HTR-8/SVneo (cell line): ENCODE measurements at regions not wholly inside any gene's neighbourhood (a gene's known extent, or its start where the extent isn't known, plus 50 kb on each side); places are given as distances from the start of the nearest gene placed in this dataset.
"Not testable (repeated sequence)": the region's sequence is repeated elsewhere in the genome, so short reads cannot be mapped to it uniquely, and the experiment has no call there.

Experiments used
- DNase-seq: peaks from one replicate; pipeline ENCODE4 v3.0.0; 2011; ENCODE audit warnings: low spot score, mixed read lengths; ENCODE audit not compliant: insufficient read length
- FAIRE-seq: peaks from 2 replicates; lab custom pipeline; 2011; peaks lifted over from hg19 to GRCh38; lab: Jason Lieb, UNC

DNA sequence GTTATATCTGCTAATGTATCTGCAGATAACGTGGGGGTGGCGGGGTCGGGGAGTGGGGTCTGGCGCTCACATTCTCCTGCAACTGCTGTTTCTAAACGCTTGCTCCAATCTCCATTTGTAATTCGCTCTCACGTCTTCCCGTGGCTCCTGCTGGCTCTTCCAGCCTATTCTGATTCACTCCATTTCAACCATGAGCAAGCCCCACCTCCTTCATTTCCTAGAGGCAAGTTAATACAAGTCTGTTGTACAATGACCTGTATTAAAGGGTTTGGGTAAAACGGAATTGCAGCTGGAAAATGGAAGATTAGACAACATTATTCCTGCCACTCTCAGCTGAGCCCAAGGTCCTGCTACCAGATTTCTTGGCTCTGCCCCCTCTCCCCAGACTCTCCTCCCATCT lies 132.3 kb downstream of the CSNK2A3 start:
- no peak for FAIRE-seq

DNA sequence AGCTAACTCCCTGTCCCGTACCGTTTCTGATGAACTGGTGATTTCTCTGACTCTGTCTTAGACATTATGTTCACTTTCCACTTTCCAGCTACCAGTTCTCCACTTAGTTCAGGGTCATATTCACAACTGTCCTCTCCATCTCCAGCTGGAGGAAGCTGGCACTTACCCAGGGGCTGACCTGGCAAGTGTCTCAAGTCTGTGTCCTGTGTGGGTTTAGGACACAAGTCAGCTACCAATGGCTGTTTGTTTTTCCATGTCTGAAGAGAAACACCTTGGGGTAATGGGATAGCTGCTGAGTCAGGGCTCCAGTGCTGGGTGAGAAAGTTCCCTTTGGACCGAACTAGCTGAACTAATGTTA lies 134.4 kb downstream of the CSNK2A3 start:
- FAIRE-seq = peak; percentile 9

More for the DNA sequence above, 132.3 kb downstream of the CSNK2A3 start:
- no peak for DNase-seq

DNA sequence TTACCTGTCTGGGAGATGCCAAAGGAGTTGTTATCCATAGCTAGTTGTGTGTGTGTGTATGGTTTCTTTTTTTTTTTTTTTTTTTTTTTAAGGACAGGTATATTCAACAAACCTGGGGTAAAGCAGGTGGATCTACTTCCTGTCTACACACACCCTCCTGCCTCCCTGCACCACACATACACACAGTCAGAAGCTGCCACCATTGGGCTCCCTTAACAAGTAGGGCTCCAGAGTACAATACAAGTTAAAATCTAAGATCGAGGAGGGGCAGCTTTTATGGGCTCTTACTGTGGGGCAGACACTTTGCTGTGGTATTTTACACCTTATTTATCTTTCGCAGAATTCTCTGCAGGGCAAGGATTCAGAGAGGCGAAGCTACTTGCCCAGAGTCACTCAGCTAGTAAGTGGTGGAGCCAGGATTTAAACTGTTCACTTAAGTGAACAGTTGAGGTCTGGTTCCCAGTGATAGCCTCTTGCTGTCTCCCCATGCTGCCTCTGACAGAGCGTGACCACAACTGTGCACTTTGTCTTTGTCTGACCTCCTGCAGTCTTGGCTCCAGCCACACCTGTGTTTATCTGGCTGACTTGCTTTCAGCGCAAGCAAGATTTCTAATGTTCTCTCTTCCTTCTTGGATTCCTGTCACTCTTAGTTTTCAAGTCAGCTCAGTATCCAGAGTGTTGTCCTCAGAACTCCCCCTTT lies 135.0 kb downstream of the CSNK2A3 start:
- DNase-seq (no peak), FAIRE-seq (no peak)

More for the DNA sequence above, 134.4 kb downstream of the CSNK2A3 start:
- no peak for DNase-seq

DNA sequence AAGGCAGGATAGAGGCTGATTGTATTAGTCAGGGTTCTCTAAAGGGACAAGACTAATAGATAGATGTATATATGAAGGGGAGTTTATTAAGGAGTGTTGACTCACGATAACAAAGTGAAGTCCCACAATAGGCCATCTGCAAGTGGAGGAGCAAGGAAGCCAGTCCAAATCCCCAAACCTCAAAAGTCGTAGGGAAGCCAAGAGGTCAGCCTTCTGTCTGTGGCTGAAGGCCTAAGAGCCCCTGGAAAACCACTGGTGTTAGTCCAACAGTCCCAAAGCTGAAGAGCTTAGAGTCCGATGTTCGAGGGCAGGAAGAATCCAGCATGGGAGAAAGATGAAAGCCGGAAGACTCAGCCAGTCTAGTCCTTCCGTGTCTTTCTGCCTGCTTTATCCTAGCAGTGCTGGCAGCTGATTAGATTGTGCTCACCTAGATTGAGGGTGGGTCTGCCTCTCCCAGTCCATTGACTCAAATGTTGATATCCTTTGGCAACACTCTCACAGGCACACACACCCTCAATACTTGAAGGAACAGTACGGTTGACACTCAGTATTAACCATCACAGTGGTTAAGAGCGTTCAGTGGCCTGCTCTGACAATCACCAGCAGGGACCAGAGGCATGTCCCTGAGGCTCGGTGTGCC lies 135.6 kb downstream of the CSNK2A3 start:
- FAIRE-seq = no peak

DNA sequence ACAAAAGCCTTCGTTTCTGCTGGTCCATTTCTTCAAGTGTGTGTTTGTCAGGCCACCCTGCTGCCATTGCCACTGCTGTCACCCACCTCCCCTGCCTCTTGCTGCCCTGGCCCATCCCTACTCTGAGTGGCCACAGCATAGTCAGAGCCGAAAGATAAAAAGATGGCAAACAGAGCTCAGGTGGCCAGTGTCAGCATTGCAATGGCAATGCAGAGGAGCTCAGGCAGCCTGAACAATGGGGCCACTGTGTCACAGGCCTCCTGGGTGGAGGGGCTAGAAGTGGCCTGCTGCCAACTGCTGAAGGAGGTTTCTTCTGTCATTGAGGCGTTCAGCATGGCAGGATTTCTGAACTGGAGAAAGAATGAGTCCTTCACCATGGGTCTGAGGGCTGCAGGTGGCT lies 137.1 kb downstream of the CSNK2A3 start:
- DNase-seq (no peak), FAIRE-seq (no peak)

More for the DNA sequence above, 135.6 kb downstream of the CSNK2A3 start:
- no peak for DNase-seq

DNA sequence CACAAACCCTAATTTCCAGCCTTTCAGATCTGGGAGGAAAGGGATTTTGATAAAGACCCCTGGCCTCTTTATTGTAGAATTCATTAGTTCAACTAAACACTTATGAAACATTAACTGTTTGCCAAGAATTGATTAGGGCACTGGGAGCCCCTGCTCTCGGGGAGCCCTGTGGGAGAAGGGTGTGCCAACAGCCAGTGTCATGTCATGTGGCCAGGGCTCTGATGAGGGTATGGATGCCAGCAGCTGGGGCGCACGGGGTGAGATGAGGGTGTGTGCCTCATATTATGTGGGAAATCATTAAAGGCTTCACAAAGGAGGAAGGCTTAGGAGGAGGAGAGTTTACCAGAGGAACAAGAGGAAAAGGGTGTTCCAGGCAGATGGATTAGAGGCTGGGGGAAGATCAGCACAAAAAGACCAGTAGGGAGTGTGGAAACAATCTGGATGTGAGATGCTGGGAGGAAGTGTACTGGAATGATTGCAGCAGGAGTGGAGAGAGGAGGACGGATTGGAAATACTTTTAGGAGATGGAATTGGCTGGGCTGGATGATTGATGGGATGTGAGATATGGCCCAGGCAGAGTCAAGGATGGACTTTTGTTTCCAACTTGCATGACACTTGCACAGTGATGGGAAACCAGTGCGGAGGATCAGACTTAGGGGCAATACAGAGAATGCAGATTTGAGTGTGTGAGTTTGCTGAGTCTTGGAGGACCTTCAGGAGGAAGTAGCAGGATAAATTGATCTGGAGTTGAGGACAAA lies 137.8 kb downstream of the CSNK2A3 start:
- DNase-seq = no peak
- FAIRE-seq = no peak

DNA sequence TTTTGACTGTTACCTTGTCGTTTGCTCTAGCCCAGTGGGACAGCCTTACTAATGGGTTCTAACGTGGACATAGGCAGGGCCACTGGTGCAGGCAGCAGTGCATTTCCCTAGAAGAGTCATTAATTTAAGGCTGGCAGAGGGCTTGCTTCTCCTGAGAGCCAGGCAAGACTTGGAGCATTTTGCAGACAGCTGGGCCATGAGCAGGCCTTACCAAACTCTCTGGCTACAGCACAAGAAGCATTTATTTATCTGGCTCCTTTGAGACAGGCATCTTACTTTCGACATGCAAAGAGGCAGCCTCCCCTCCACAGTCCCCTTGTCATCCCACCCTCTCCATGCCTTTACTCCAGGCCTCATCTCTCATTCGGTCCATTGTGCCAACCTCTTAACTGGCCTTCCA lies 139.9 kb downstream of the CSNK2A3 start:
- DNase-seq = no peak

DNA sequence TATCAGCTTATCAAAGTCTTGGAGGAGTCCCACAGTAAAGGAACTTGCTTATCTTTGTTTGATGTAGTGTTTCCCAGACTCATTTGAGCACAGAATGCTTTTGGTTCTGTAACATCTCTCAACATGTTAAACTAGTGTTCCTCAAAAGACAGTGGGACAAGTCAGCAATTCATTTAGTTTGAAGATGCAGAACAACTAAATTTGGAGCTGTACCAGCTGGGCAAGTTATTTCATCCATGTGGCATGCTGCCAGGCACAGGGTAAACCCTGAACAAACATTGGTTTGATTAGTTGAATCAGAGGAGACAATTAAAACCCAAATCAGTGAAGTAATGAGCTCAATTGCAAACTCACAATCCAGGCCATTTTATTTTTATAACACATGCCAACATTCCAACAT lies 141.2 kb downstream of the CSNK2A3 start:
- FAIRE-seq (no peak), DNase-seq (no peak)

More for the DNA sequence above, 139.9 kb downstream of the CSNK2A3 start:
- FAIRE-seq = no peak

DNA sequence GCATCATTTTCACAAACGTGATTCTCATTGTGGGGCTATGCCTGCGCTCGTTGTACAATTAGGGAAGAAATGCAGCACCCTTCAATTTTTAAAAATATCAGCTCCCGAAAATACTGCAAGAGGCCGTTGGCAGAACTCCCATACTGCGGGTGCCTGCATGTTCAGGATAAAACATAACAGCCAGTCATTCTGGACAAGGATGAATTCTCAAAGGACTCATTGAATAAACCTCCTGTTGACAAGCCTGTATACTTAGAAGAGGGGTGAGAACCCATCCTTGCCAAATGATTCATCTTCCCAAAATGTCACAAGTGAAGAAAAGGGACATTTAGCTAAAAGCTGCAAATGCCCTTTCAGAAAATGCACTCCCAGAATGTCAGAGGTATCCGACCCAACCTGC lies 141.9 kb downstream of the CSNK2A3 start:
- FAIRE-seq (no peak), DNase-seq (no peak)

DNA sequence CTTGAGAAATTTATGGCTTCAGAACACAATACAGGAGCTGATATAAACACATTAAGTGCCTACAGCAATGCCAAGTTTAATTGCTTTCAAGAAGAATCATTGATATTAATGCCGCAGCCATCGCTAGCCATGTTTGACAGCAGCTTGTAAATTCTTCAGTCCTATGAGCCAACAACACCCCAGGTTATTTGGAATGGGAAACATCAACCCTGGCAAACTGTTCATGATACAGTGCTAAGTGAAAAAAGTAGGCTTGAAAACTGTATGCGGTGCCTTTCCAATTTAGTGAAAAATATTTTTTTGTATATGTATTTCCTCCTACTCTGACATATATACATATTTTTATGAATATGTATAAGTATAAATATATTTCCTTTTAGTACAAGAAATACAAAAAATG lies 142.6 kb downstream of the CSNK2A3 start:
- FAIRE-seq = no peak
- DNase-seq = no peak

DNA sequence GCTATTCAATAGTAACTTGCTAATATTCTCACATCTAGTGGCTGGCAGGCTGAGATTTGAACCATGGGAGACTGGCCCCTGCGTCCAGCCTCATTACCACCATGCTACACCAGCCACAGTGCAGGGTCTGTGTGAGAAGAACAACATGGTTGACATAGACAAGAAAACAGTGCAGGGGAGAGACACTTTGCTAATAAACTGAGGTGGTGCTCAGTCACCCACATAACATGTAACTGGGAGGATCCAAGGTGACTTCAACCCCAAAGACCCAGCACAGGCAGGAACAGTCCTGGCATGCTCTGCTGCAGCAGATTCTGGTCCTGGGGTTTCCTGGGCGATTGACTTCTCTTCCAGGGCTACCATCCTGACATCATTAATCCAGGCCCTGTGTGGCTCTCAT lies 143.1 kb downstream of the CSNK2A3 start:
- FAIRE-seq = no peak
- no peak for DNase-seq

DNA sequence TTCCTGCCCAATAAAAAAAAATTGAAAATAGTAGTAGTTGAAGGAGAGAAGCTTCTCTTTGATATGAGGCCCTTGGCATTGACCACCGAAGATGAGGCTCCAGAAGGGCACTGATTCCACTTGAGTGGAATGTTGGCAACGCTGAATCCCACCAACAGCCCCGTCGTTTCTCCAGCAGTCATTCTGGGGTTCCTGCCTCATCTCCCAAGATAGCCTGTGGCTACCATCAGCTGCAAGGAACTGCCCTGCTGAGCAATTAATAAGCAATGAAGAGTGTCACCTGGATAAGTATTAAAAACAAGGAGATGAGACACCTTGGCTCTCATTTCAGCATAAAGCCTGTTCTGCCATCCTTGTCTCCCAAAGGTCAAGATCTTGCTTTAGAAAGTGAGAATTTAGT lies 144.1 kb downstream of the CSNK2A3 start:
- DNase-seq = no peak
- FAIRE-seq = no peak

DNA sequence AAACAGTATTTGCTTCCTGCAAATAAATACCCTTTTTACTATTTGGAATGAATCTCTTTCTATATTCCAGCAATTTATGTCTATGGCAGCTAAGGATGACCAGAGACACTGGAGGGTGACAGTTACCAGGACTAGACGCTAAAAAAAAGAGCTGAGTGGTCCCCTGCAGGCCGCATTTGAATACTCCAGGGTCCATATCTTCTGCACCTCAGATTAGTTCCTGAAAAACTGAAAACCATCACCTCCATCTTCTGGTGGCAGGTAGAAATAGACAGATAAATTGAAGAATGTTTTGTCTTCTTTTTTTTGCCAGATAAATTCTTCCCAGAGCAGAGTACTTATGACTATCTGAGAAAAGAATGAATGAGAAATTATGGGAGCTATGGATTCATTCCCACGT lies 145.6 kb downstream of the CSNK2A3 start:
- no peak for DNase-seq
- FAIRE-seq = no peak

DNA sequence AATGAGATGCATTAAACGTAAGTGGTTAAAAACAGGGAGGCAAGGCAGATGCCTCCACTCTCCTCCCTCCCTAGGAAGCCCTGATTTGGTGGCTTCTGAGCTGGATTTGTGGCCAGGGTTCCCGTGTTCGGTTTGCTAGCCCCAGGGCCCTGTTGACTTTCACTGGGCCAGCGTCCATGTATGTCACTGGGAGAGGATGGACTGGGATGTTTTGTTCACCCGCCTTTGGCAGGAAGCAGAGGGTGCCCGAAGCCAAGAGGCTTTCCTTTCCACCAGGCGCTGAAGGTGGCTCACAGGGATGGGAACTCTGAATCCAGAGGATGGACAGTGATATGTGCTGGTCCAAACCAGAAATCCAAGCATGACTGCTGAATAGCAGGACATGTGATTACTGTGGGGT lies 146.6 kb downstream of the CSNK2A3 start:
- no peak for DNase-seq
- FAIRE-seq = no peak

DNA sequence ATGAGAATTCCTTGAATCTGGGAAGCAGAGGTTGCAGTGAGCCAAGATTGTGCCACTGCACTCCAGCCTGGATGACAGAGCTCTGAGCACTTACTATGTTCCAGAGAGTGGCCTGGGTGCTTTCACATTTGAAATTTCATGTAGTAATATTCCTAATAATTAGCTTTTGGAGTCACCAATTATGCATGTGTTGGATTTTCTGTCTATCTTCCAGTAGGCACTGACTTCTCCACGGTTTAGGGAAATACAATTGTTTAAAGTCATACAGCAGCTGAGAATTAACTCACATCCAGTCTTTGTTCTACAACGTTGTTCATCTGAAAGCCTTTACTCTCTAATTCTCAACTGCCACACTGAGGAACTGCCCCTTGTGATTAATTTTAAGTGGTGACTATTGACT lies 150.2 kb downstream of the CSNK2A3 start:
- DNase-seq (no peak), FAIRE-seq (no peak)

DNA sequence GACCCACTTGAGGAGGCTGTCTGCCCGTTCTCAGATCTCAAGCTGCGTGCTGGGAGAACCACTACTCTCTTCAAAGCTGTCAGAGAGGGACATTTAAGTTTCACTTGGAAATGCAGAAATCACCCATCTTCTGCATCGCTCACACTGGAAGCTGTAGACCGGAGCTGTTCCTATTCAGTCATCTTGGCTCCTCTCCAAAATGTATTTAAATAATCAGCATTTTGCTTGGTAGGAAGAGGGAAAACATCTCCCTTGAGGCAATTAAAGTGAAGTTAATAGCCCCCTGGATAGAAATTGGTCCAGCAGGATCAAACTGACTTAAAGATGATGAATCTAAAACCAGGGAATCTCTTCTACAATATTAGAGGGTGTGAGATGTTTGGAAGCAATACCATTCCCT lies 151.7 kb downstream of the CSNK2A3 start:
- DNase-seq, FAIRE-seq: not testable (repeated sequence)

DNA sequence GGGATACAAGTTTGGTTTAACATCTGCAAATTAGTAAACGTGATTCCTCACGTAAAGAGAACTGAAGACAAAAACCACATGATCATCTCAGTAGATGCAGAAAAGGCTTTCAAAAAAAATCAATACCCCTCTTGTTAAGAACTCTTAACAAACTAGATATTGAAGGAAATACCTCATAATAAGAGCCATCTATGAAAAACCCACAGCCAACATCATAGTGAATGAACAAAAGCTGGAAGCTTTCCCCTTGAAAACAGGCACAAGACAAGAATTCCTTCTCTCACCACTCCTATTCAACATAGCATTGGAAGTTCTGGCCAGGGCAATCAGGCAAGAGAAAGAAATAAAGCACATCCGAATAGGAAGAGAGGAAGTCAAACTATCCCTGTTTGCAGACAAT lies 160.5 kb downstream of the CSNK2A3 start:
- FAIRE-seq (no peak), DNase-seq (no peak)

DNA sequence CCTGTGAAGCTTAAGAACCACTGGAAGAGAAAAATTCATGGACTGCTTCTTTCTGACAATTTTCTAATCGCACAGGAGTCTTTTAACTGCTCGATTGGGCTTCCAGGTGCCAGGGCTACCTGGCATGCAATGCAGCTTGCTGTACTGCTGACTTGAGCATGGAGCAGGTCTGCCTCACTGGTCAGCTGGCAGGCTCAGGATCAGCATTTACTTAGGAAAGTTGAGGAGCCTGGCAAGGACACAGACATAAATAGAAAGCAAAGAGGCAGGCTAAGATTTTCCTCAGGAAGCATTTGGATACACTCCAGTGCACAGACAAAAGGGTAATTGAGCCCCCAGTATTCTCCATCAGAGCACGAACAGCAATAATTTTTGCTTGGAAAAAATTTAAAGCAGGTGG lies 163.5 kb downstream of the CSNK2A3 start:
- no peak for DNase-seq
- FAIRE-seq = no peak

DNA sequence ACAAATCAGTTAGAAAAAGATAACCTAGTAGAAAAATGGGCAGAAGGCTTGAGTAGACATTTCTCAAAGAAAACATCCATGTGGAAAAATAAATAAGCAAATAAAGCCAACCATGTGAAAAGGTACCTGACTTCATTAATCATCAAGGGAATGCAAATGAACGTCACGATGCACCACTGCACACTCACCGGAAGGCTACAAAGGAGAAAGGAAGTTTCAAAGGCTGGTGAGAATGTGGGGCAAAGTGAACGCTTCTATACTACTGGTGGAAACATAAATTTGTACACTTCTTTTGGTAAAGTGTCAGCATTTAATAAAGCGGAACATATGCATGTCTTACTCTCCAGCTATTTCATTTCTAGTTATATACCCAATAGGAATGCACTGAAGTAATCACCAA lies 166.8 kb downstream of the CSNK2A3 start:
- FAIRE-seq = no peak
- DNase-seq = no peak

DNA sequence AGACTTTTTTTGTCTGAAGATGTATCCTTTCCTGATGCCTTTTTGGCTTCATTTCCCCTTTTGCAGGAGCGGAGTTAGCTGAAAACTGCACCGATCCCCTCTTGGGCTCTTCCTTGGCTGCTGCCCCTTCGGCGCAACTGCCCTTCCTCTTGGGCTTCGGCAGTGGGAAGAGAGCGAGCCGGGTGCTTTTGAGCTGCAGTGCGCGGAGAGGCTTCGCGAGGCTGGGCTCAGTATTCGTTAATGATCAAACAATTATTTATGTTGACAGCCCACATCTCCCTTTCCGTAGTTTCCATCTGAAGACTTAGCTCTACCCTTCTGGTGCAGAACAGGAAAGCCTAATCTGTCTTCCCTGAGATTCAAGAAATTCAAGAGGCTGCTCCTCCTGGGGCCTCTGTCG lies 170.8 kb downstream of the CSNK2A3 start:
- DNase-seq (no peak), FAIRE-seq (no peak)
